HepG2 (cell line): ENCODE measurements at regions not wholly inside any gene's neighbourhood (a gene's known extent, or its start where the extent isn't known, plus 50 kb on each side); places are given as distances from the start of the nearest gene placed in this dataset.

Experiments
- BRD4 ChIP-seq: sonication (generic); formaldehyde crosslinking; IDR thresholded peaks from 2 replicates; pipeline ENCODE4 v1.4.0; 2020; ENCODE audit warnings: missing genetic modification reagents
- BRF2 ChIP-seq: sonication (generic); formaldehyde crosslinking; IDR thresholded peaks from 2 replicates; pipeline ENCODE4 v1.8.1; 2022; ENCODE audit warnings: mild to moderate bottlenecking, missing genetic modification reagents
- FIP1L1 ChIP-seq: fragments of 200-400 bp; formaldehyde crosslinking; IDR thresholded peaks from 2 replicates; pipeline ENCODE4 v1.6.1; 2018; ENCODE audit warnings: low read depth, mild to moderate bottlenecking, low read length, moderate library complexity, borderline replicate concordance; ENCODE audit not compliant: insufficient read depth
- KDM5A ChIP-seq: fragments of 200-600 bp; sonication (generic); IDR thresholded peaks from 2 replicates; pipeline ENCODE4 v1.7.0; 2018; ENCODE audit warnings: antibody characterized with exemption, mild to moderate bottlenecking, low read length, borderline replicate concordance
- PBX3 ChIP-seq: sonication (generic); formaldehyde crosslinking; IDR thresholded peaks from 2 replicates; pipeline ENCODE4 v1.8.1; 2023; ENCODE audit warnings: missing genetic modification reagents, inconsistent platforms, borderline replicate concordance
- POLR2A ChIP-seq, 2 experiments: IDR thresholded peaks; 2 replicates each; pipeline ENCODE4 v1.6.1; 2011; ENCODE audit warnings: low read depth in 2 of 2, low read length in 2 of 2, mild to moderate bottlenecking in 1 of 2, moderate library complexity in 1 of 2; ENCODE audit not compliant: insufficient read depth in 1 of 2
- SOX13 ChIP-seq, 3 experiments: fragments of 450-650 bp in 1 of 3; sonication (generic) in 1 of 3; formaldehyde crosslinking in 1 of 3; IDR thresholded peaks in 2 of 3; conservative IDR thresholded peaks in 1 of 3; 2 replicates each; pipeline versions ENCODE4 v1.5.0 to v1.6.1; 2016 to 2020; ENCODE audit warnings: antibody characterized with exemption in 1 of 3, mild to moderate bottlenecking in 1 of 3, missing compliant biosample characterization in 1 of 3, missing genetic modification reagents in 1 of 3, moderate library complexity in 1 of 3
- SRF ChIP-seq: IDR thresholded peaks from 2 replicates; pipeline ENCODE4 v1.6.1; 2011; ENCODE audit warnings: mild to moderate bottlenecking, low read depth, low read length, moderate library complexity

- TF ChIP-seq BRF2 (CRISPR knock-in tag), result no peak
- TF ChIP-seq SRF, result no peak
- TF ChIP-seq PBX3, result no peak
- no peak for TF ChIP-seq SOX13 (IDR thresholded peaks at IDR 0.05)
- TF ChIP-seq SOX13 (CRISPR knock-in tag; conservative IDR thresholded peaks at IDR 0.05 in 1 of 2, IDR thresholded peaks at IDR 0.05 in 1 of 2), result no peak
- no peak for TF ChIP-seq FIP1L1
- TF ChIP-seq KDM5A, result no peak
- no peak for TF ChIP-seq POLR2A (IDR thresholded peaks at IDR 0.05; ENCODE audit: insufficient read depth in 1 of 2, low read depth in 2 of 2, low read length in 2 of 2)
- TF ChIP-seq BRD4 (CRISPR knock-in tag), result no peak
Observed at GRCh38 chr15:62510791-62511190, 345.7 kb upstream of the C2CD4B start.
